HL-60 (cell line): ENCODE measurements at regions not wholly inside any gene's neighbourhood (a gene's known extent, or its start where the extent isn't known, plus 50 kb on each side); places are given as distances from the start of the nearest gene placed in this dataset.
A peak's percentile ranks its signal among the peaks of the same experiment; 100 is the strongest.

Experiments
- DNase-seq, 2 experiments: peaks; one replicate each; pipeline ENCODE4 v3.0.0-alpha.2; 2010 to 2020; ENCODE audit warnings: low read depth in 1 of 2, low spot score in 1 of 2
- H3K27ac ChIP-seq: fragments of 250-450 bp; sonication (Bioruptor Pico); replicated peaks from 2 replicates; pipeline ENCODE4 v1.5.1; 2020; ENCODE audit warnings: mild to moderate bottlenecking, moderate library complexity
- H3K27me3 ChIP-seq: fragments of 250-450 bp; sonication (Bioruptor Pico); 2 replicates; pipeline ENCODE4 v1.5.1; 2021; ENCODE audit warnings: mild to moderate bottlenecking, moderate library complexity; ENCODE audit not compliant: insufficient read depth, poor library complexity, severe bottlenecking
- H3K4me3 ChIP-seq: replicated peaks from 2 replicates; pipeline ENCODE4 v1.5.1; 2011; ENCODE audit warnings: mild to moderate bottlenecking, control low read depth, low read length; ENCODE audit not compliant: insufficient read depth
- GABPA ChIP-seq: IDR thresholded peaks from 2 replicates; pipeline ENCODE4 v1.6.1; 2012; ENCODE audit warnings: low read depth
- POLR2AphosphoS5 ChIP-seq: IDR thresholded peaks from 2 replicates; pipeline ENCODE4 v1.6.1; 2012; ENCODE audit warnings: low read depth
- SPI1 ChIP-seq: IDR thresholded peaks from 2 replicates; pipeline ENCODE4 v1.6.1; 2012; ENCODE audit warnings: low read depth, mild to moderate bottlenecking, borderline replicate concordance
- TF ChIP-seq, protein P1 (sequence below): IDR thresholded peaks from 2 replicates; pipeline ENCODE4 v1.6.1; 2012; ENCODE audit warnings: low read depth; ENCODE audit not compliant: insufficient replicate concordance
- TF ChIP-seq, protein P2 (sequence below): IDR thresholded peaks from one replicate; pipeline ENCODE4 v1.5.1; 2011; ENCODE audit warnings: low read length, control low read depth, inconsistent platforms; ENCODE audit not compliant: insufficient read depth

DNA sequence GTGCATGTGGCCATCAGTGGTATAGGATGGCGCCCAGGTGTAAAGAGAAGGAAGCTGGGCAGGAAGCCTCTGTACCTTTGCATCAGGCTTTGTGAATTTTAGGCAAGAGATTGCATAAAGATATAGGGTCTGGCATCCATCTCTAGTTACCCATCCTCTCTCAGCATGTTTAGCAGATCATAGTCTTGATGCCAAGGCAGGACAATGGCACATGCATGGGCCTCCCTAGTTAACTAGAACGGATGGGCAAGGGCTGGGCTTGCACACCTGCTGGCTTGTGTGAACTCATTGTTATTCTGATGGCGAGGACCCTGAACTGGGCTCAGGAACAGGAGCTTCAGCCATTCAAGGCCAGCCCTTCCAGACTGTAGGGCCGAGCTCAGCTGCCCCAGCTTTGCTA, 229.2 kb upstream of the NCAM1 start:
- Histone ChIP-seq H3K27ac (no peak overlapping the region), H3K27me3 (no peaks in the 10 kb centered on the region), H3K4me3 (no peak overlapping the region)
- DNase-seq = no peak
- TF ChIP-seq POLR2AphosphoS5 (no peak), GABPA (no peak), SPI1 (no peak)
- TF ChIP-seq, protein P1, sequence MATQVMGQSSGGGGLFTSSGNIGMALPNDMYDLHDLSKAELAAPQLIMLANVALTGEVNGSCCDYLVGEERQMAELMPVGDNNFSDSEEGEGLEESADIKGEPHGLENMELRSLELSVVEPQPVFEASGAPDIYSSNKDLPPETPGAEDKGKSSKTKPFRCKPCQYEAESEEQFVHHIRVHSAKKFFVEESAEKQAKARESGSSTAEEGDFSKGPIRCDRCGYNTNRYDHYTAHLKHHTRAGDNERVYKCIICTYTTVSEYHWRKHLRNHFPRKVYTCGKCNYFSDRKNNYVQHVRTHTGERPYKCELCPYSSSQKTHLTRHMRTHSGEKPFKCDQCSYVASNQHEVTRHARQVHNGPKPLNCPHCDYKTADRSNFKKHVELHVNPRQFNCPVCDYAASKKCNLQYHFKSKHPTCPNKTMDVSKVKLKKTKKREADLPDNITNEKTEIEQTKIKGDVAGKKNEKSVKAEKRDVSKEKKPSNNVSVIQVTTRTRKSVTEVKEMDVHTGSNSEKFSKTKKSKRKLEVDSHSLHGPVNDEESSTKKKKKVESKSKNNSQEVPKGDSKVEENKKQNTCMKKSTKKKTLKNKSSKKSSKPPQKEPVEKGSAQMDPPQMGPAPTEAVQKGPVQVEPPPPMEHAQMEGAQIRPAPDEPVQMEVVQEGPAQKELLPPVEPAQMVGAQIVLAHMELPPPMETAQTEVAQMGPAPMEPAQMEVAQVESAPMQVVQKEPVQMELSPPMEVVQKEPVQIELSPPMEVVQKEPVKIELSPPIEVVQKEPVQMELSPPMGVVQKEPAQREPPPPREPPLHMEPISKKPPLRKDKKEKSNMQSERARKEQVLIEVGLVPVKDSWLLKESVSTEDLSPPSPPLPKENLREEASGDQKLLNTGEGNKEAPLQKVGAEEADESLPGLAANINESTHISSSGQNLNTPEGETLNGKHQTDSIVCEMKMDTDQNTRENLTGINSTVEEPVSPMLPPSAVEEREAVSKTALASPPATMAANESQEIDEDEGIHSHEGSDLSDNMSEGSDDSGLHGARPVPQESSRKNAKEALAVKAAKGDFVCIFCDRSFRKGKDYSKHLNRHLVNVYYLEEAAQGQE = no peak
- TF ChIP-seq, protein P2, sequence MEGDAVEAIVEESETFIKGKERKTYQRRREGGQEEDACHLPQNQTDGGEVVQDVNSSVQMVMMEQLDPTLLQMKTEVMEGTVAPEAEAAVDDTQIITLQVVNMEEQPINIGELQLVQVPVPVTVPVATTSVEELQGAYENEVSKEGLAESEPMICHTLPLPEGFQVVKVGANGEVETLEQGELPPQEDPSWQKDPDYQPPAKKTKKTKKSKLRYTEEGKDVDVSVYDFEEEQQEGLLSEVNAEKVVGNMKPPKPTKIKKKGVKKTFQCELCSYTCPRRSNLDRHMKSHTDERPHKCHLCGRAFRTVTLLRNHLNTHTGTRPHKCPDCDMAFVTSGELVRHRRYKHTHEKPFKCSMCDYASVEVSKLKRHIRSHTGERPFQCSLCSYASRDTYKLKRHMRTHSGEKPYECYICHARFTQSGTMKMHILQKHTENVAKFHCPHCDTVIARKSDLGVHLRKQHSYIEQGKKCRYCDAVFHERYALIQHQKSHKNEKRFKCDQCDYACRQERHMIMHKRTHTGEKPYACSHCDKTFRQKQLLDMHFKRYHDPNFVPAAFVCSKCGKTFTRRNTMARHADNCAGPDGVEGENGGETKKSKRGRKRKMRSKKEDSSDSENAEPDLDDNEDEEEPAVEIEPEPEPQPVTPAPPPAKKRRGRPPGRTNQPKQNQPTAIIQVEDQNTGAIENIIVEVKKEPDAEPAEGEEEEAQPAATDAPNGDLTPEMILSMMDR = no peak

- Histone ChIP-seq H3K4me3 (no peak overlapping the region), H3K27ac (no peak overlapping the region), H3K27me3 (no peaks in the 10 kb centered on the region)
- TF ChIP-seq SPI1 (no peak), GABPA (no peak), POLR2AphosphoS5 (no peak)
- TF ChIP-seq, protein P1 = peak; percentile 95
- TF ChIP-seq, protein P2 = no peak
- DNase-seq = peak in 1 of 2 experiments; percentile 16
These were observed 227.0 kb upstream of the NCAM1 start for GRCh38 chr11:112734207-112734606.

DNA sequence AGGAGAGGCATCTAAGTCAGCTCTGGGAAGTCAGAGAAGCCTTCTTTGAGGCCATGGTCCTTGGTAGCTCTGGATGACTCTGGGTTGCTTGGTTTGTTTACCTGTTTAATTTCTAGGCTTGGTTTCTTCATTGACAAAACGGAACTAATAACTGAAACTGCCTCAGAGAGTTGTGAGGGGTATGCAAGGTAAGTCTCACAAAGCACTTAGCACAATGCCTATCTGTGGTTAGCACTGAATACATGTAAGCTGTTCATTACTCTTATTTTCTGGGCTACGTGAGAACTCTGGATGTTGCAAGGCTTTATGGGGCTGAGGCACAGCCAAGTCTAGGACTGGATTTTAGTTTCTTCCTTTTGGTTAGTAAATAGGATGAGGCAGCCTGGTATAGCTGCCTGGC, 225.8 kb upstream of the NCAM1 start:
- DNase-seq = no peak
- TF ChIP-seq, protein P2 = no peak
- TF ChIP-seq SPI1 = no peak
- no peak for TF ChIP-seq GABPA
- no peak for TF ChIP-seq POLR2AphosphoS5
- no peaks in the 10 kb centered on the region for H3K27me3 ChIP-seq
- no peak overlapping the region for H3K4me3 ChIP-seq
- H3K27ac ChIP-seq = no peak overlapping the region

DNA sequence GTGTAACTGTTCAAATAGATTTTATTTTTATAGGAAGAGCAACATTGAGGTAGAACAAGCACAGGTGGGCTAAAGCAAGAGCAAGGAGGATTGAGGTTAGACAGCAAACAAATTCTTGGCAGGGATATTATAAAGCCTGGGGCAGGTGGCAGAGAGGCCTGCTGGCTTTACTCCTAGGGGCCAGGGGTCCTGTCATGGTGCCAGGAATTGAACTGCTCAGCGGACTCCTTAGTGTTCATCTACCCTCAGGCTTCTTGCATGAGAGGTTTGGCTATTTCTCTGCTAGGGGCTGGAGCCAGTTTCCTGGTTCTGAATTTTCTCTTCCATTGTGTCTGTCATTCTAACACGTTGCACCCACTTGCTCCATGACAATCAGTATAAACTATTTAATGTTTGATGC, 217.2 kb upstream of the NCAM1 start:
- DNase-seq = no peak
- TF ChIP-seq, protein P1 = no peak
- no peak for TF ChIP-seq SPI1
- no peak for TF ChIP-seq GABPA
- no peak for TF ChIP-seq POLR2AphosphoS5
- TF ChIP-seq, protein P2 = no peak

More for the DNA sequence above, 217.2 kb upstream of the NCAM1 start:
- Histone ChIP-seq H3K4me3 (no peak overlapping the region), H3K27me3 (no peaks in the 10 kb centered on the region), H3K27ac (no peak overlapping the region)
